NCI-H2107 (cell line): ENCODE measurements at regions not wholly inside any gene's neighbourhood (a gene's known extent, or its start where the extent isn't known, plus 50 kb on each side); places are given as distances from the start of the nearest gene placed in this dataset.
"Not testable (repeated sequence)": the region's sequence is repeated elsewhere in the genome, so short reads cannot be mapped to it uniquely, and the experiment has no call there.

Experiments
- DNase-seq: peaks from one replicate; lab custom pipeline; 2025; lab: John Stamatoyannopoulos, UW

GRCh38 chr2:16464641-16465040 lies 201.0 kb downstream of the CYRIA start:
- DNase-seq: no peak

- DNase-seq: no peak
Measured at GRCh38 chr2:16462958-16463357, 202.7 kb downstream of the CYRIA start.

- no peak for DNase-seq
Measured at GRCh38 chr2:16461672-16462071, 204.0 kb downstream of the CYRIA start.

- DNase-seq: no peak
Measured at GRCh38 chr2:16459606-16460005, 206.0 kb downstream of the CYRIA start.

GRCh38 chr2:16454621-16455020 lies 211.0 kb downstream of the CYRIA start:
- no peak for DNase-seq

- DNase-seq: no peak
Measured at GRCh38 chr2:16452123-16452522, 213.5 kb downstream of the CYRIA start.

- DNase-seq: no peak
Measured at GRCh38 chr2:16446706-16447105, 218.9 kb downstream of the CYRIA start.

GRCh38 chr2:16442971-16443370 lies 222.7 kb downstream of the CYRIA start:
- no peak for DNase-seq

GRCh38 chr2:16441431-16441830 lies 224.2 kb downstream of the CYRIA start:
- no peak for DNase-seq

GRCh38 chr2:16440898-16441297 lies 224.7 kb downstream of the CYRIA start:
- DNase-seq: no peak

- DNase-seq: no peak
Measured at GRCh38 chr2:16438613-16439321, 226.9 kb downstream of the CYRIA start.

- DNase-seq: no peak
Measured at GRCh38 chr2:16437189-16437588, 228.4 kb downstream of the CYRIA start.

- no peak for DNase-seq
Measured at GRCh38 chr2:16434393-16434792, 231.2 kb downstream of the CYRIA start.

GRCh38 chr2:16430846-16431245 lies 234.8 kb downstream of the CYRIA start:
- DNase-seq: no peak

GRCh38 chr2:16429431-16430145 lies 236.0 kb downstream of the CYRIA start:
- no peak for DNase-seq

- no peak for DNase-seq
Measured at GRCh38 chr2:16429002-16429401, 236.6 kb downstream of the CYRIA start.

GRCh38 chr2:16425462-16426336 lies 239.9 kb downstream of the CYRIA start:
- no peak for DNase-seq

- DNase-seq: no peak
Measured at GRCh38 chr2:16420421-16420820, 245.2 kb downstream of the CYRIA start.

GRCh38 chr2:16417726-16418125 lies 247.9 kb downstream of the CYRIA start:
- no peak for DNase-seq

- no peak for DNase-seq
Measured at GRCh38 chr2:16416651-16417050, 249.0 kb downstream of the CYRIA start.

GRCh38 chr2:16415861-16416260 lies 249.8 kb downstream of the CYRIA start:
- DNase-seq: not testable (repeated sequence)

GRCh38 chr2:16413947-16414346 lies 251.7 kb downstream of the CYRIA start:
- DNase-seq: no peak

- no peak for DNase-seq
Measured at GRCh38 chr2:16413285-16413684, 252.3 kb downstream of the CYRIA start.
